HFFc6 (cell line): ENCODE measurements at regions not wholly inside any gene's neighbourhood (a gene's known extent, or its start where the extent isn't known, plus 50 kb on each side); places are given as distances from the start of the nearest gene placed in this dataset.

Experiments
- DNase-seq: peaks from one replicate; pipeline ENCODE4 v3.0.0-alpha.2; 2018
- H3K27ac Mint-ChIP-seq: 2 replicates; pipeline ENCODE4 v1.8.0; 2020; ENCODE audit warnings: mild to moderate bottlenecking, mixed read lengths
- H3K27me3 Mint-ChIP-seq: 2 replicates; pipeline ENCODE4 v1.8.0; 2021; ENCODE audit warnings: mild to moderate bottlenecking, moderate library complexity, mixed read lengths; ENCODE audit not compliant: insufficient read depth
- H3K36me3 Mint-ChIP-seq: 2 replicates; pipeline ENCODE4 v1.8.0; 2021; ENCODE audit warnings: low read depth, mixed read lengths
- H3K4me1 Mint-ChIP-seq: 2 replicates; pipeline ENCODE4 v1.8.0; 2020; ENCODE audit warnings: low read depth, mixed read lengths
- H3K4me3 Mint-ChIP-seq: 2 replicates; pipeline ENCODE4 v1.8.0; 2020; ENCODE audit warnings: mild to moderate bottlenecking, moderate library complexity, mixed read lengths
- H3K9me3 Mint-ChIP-seq: 2 replicates; pipeline ENCODE4 v1.8.0; 2020; ENCODE audit warnings: mild to moderate bottlenecking, mixed read lengths
- TF ChIP-seq, protein P1 (sequence below): fragments of 200-600 bp; sonication (generic); IDR thresholded peaks from 2 replicates; pipeline ENCODE4 v1.5.0; 2021; ENCODE audit warnings: antibody characterized with exemption, mild to moderate bottlenecking

DNA sequence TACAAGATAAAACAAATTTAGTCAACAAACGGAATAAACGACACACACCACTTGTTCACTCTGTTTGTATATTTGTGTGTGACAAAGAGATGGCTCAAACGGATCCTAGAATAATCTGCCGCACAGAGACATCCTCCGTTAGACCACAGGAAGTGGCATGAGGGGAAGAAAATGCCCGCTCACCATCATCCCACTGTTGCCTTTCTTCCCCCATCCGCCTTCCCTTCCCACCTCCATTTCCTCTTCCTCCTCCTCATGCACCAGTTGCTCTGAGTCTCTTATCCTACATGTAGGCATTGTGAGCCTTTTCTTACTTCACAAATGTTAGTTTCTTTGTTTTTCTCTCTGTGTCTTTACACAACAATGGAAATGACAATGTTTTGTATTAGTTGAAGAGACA lies 228.5 kb upstream of the SMIM21 start:
- no peak for DNase-seq
- H3K9me3 Mint-ChIP-seq: no peaks in the 10 kb centered on the region; the same call in 1 of the 2 replicates
- H3K36me3 Mint-ChIP-seq: peaks cover 4% of the 10 kb centered on the region; the same call in 1 of the 2 replicates
- H3K27ac Mint-ChIP-seq: no peak overlapping the region
- TF ChIP-seq, protein P1, sequence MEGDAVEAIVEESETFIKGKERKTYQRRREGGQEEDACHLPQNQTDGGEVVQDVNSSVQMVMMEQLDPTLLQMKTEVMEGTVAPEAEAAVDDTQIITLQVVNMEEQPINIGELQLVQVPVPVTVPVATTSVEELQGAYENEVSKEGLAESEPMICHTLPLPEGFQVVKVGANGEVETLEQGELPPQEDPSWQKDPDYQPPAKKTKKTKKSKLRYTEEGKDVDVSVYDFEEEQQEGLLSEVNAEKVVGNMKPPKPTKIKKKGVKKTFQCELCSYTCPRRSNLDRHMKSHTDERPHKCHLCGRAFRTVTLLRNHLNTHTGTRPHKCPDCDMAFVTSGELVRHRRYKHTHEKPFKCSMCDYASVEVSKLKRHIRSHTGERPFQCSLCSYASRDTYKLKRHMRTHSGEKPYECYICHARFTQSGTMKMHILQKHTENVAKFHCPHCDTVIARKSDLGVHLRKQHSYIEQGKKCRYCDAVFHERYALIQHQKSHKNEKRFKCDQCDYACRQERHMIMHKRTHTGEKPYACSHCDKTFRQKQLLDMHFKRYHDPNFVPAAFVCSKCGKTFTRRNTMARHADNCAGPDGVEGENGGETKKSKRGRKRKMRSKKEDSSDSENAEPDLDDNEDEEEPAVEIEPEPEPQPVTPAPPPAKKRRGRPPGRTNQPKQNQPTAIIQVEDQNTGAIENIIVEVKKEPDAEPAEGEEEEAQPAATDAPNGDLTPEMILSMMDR: no peak
- H3K27me3 Mint-ChIP-seq: peaks cover 8% of the 10 kb centered on the region
- no peak overlapping the region for H3K4me3 Mint-ChIP-seq
- no peaks in the 10 kb centered on the region for H3K4me1 Mint-ChIP-seq

DNA sequence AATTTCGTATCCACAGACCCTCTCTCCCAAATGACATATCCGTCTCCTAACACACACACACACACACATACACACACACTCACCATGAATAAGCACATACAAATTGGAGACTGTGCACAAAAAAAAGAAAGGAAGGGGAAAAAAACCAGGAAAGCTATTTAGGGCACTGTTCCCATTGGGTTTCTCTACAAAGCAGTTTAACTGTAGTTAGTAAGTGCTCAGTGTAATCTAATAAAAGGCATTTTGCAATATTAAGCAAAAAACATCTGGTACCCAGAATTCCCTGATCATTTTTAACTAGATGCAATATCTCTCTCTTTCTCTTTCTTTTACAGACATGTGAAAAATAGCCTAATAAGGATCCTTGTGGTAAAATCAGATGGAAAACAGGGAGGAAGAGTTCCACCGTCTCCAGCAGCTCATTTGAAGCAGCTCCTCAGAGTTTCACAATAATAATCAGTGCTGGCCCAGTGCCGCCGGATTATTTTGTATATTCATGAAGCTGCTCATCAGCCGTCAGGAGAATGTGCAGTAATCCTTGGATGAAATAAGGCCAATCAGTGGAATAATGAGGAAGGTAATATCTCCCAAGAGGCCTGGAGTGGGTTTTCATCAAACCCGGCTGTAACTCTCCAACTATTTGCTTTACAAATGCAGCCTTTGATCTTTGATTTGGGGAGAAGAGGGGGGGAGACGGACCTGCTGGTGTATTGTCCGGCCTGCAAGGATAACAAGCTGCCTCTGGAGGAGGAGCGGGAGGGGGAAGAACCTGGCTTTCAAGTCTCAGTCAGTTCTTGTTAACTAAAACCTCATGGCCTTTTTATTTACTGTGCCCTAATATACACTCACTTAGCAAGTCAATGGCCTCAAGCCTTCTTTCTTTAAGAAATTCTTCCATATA lies 227.6 kb upstream of the SMIM21 start:
- H3K9me3 Mint-ChIP-seq: no peaks in the 10 kb centered on the region
- no peak for DNase-seq
- peaks cover 11% of the 10 kb centered on the region for H3K27me3 Mint-ChIP-seq
- H3K4me1 Mint-ChIP-seq: no peaks in the 10 kb centered on the region
- H3K36me3 Mint-ChIP-seq: no peaks in the 10 kb centered on the region
- no peak overlapping the region for H3K4me3 Mint-ChIP-seq
- TF ChIP-seq, protein P1: no peak
- H3K27ac Mint-ChIP-seq: no peak overlapping the region

DNA sequence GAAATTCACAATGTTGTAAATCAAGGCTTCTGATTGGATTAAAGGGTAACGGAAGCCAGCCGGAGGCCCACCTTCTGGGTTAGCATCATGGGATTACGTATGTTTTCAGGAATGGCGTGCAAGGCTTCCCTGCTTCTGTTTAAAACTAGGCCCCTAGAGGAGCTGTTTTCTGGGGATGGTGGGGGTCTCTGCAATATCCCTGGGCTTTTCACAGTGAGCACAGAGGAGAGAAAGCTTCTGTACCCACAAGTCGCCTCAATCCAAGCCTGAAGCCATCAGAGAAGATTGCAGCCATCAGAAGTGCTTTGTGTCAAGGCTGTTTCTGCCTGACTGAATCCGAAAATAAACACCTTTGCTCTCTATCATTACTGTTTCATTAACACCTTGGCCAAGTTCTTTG lies 226.9 kb upstream of the SMIM21 start:
- no peaks in the 10 kb centered on the region for H3K4me1 Mint-ChIP-seq
- no peak overlapping the region for H3K27ac Mint-ChIP-seq
- H3K36me3 Mint-ChIP-seq: no peaks in the 10 kb centered on the region
- H3K27me3 Mint-ChIP-seq: peaks cover 13% of the 10 kb centered on the region
- H3K4me3 Mint-ChIP-seq: no peak overlapping the region
- DNase-seq: no peak
- TF ChIP-seq, protein P1: no peak
- no peaks in the 10 kb centered on the region for H3K9me3 Mint-ChIP-seq

DNA sequence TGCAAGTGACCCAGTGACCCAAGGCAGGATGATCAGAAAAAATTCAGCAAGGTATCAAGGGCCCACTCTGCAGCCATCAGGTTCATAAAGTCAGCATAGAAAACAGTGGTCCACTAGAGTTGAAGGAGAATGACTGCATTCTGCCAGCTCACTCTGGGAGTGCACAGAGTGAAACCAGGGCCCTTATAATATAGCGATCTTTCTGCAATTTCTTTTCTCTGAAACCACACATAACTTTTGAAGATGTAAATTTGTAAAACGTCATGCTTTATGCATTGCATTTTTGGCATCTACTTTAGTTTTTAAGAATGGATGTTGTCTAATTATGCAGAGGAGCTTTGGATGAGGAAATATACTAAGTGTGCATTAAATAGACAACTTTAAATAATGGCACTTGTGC lies 225.0 kb upstream of the SMIM21 start:
- TF ChIP-seq, protein P1: no peak
- Mint-ChIP-seq H3K36me3 (no peaks in the 10 kb centered on the region), H3K27me3 (peaks cover 17% of the 10 kb centered on the region), H3K4me3 (no peak overlapping the region), H3K27ac (no peak overlapping the region), H3K4me1 (no peaks in the 10 kb centered on the region), H3K9me3 (no peaks in the 10 kb centered on the region)
- no peak for DNase-seq

DNA sequence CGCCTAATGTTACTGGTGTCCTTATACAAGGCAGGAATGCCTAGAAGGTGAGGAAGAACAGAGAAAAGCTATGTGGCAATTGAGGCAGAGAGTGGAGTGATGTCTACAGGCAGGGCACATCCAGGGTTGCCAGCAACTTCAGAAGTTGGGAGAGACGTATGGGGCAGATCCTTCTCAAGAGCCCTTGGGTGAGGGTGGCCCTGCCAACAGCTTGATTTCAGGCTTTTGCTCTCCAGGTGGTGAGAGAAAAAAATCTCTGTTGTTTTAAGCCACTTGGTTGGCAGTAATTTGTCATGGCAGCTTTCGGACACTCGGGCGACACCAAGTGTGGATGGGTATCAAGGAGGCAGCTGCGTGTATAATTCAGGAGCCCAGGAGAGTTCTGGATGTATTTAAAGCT lies 217.4 kb upstream of the SMIM21 start:
- Mint-ChIP-seq H3K27me3 (peaks cover 24% of the 10 kb centered on the region), H3K4me3 (no peak overlapping the region), H3K27ac (no peak overlapping the region), H3K9me3 (no peaks in the 10 kb centered on the region), H3K36me3 (no peaks in the 10 kb centered on the region), H3K4me1 (peaks cover under 1% of the 10 kb centered on the region; the same call in 1 of the 2 replicates)
- no peak for DNase-seq
- TF ChIP-seq, protein P1: no peak
